Activated T-helper 1 cell treated with anti-CD3 and anti-CD28 coated beads, Interleukin-12 subunit alpha, Interleukin-12 subunit beta, Interleukin-2, Interleukin-4 antibody, amounts not matched to agents 30 ng/mL and 10 ng/mL and 1 ng/mL, durations not matched to agents 14 hours and 24 hours and 36 hours (primary cell): ENCODE measurements at regions not wholly inside any gene's neighbourhood (a gene's known extent, or its start where the extent isn't known, plus 50 kb on each side); places are given as distances from the start of the nearest gene placed in this dataset.
"Not testable (repeated sequence)": the region's sequence is repeated elsewhere in the genome, so short reads cannot be mapped to it uniquely, and the experiment has no call there.

ENCODE experiments used
- DNase-seq: peaks from one replicate; pipeline ENCODE4 v3.0.0; 2021; ENCODE audit warnings: low spot score
- H3K27ac Mint-ChIP-seq: one replicate; pipeline ENCODE4 v1.8.0; 2021; ENCODE audit warnings: mild to moderate bottlenecking, mixed read lengths
- H3K27me3 Mint-ChIP-seq: one replicate; pipeline ENCODE4 v1.8.0; 2022; ENCODE audit warnings: mild to moderate bottlenecking, moderate library complexity, mixed read lengths; ENCODE audit not compliant: insufficient read depth
- H3K36me3 Mint-ChIP-seq: one replicate; pipeline ENCODE4 v1.8.0; 2021; ENCODE audit warnings: low read depth, mixed read lengths
- H3K4me1 Mint-ChIP-seq: one replicate; pipeline ENCODE4 v1.8.0; 2021; ENCODE audit warnings: low read depth, mixed read lengths
- H3K4me3 Mint-ChIP-seq: one replicate; pipeline ENCODE4 v1.8.0; 2021; ENCODE audit warnings: mild to moderate bottlenecking, moderate library complexity, mixed read lengths
- H3K9me3 Mint-ChIP-seq: one replicate; pipeline ENCODE4 v1.8.0; 2021; ENCODE audit warnings: mixed read lengths
- intact Hi-C: fragments of 100-400 bp; cut with micrococcal nuclease; formaldehyde crosslinking; loops from one replicate; pipeline ENCODE4 v1.15.1; 2024

DNA sequence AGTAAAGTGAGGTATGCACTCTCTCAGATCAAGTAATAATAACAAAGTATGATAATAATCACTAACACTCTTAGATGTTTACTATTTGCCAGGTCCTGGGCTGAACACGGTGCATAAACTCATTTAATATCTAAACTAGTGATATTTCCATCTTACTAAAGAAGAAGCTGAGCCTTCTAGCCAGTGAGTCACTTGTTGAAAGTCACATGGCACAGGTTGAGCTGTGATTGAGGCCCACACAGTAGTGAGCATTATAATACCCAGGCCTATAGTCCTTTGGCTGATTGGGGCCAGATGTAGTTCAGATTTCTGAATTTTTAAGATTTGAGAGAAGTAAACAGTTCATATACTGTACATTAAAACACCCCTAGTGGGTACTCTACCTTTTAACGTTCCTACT is 93.2 kb upstream of the CCDC80 start:
- H3K27me3 Mint-ChIP-seq = peaks cover 2% of the 10 kb centered on the region
- H3K4me1 Mint-ChIP-seq = peaks cover 40% of the 10 kb centered on the region
- intact Hi-C loops = loop anchor here (1.0 to 2.0 kb wide), 6 partner anchors 57 to 555 kb away; no protein-coding TSS in a partner anchor
- no peaks in the 10 kb centered on the region for H3K36me3 Mint-ChIP-seq
- no peak overlapping the region for H3K27ac Mint-ChIP-seq
- H3K4me3 Mint-ChIP-seq = no peak overlapping the region
- no peaks in the 10 kb centered on the region for H3K9me3 Mint-ChIP-seq
- DNase-seq = no peak

GRCh38 chr3:112730210-112730609 is 89.3 kb upstream of the CCDC80 start:
- no peak overlapping the region for H3K4me3 Mint-ChIP-seq
- H3K4me1 Mint-ChIP-seq = peaks cover 7% of the 10 kb centered on the region
- no peaks in the 10 kb centered on the region for H3K36me3 Mint-ChIP-seq
- H3K9me3 Mint-ChIP-seq = peaks cover 4% of the 10 kb centered on the region
- DNase-seq = no peak
- peaks cover 10% of the 10 kb centered on the region for H3K27me3 Mint-ChIP-seq
- intact Hi-C loops = no loop called here
- no peak overlapping the region for H3K27ac Mint-ChIP-seq

GRCh38 chr3:112721231-112721630 is 80.3 kb upstream of the CCDC80 start:
- Mint-ChIP-seq H3K4me1 (no peaks in the 10 kb centered on the region), H3K27me3 (peaks cover 15% of the 10 kb centered on the region), H3K27ac (no peak overlapping the region), H3K4me3 (no peak overlapping the region), H3K36me3 (no peaks in the 10 kb centered on the region), H3K9me3 (peaks cover 8% of the 10 kb centered on the region)
- intact Hi-C loops = no loop called here
- no peak for DNase-seq

- Mint-ChIP-seq H3K27ac (no peak overlapping the region), H3K9me3 (peaks cover 2% of the 10 kb centered on the region), H3K4me3 (no peak overlapping the region), H3K4me1 (no peaks in the 10 kb centered on the region), H3K36me3 (no peaks in the 10 kb centered on the region), H3K27me3 (peaks cover 12% of the 10 kb centered on the region)
- intact Hi-C loops = no loop called here
- no peak for DNase-seq
These were observed 78.0 kb upstream of the CCDC80 start for GRCh38 chr3:112718967-112719366.

DNA sequence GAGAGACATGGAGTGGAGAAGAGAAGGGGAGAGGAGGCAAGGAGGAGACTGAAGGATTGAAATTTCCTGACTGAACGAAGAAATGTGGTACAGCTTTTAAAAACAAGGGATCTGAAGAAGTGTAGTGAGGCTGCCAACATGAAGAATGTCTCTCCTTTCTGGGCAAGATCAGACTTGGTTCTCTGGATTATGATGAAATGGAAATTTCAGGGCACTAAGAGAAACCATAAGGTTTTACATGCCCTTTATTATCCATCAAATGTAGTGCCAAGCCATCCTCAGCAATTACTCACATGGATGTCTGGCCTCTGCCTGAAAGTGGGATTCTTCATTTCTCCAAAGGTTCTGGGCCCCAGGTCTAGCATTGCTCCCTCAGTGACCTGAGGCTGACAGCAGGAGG is 77.6 kb upstream of the CCDC80 start:
- Mint-ChIP-seq H3K36me3 (peaks cover 1% of the 10 kb centered on the region), H3K27me3 (peaks cover 12% of the 10 kb centered on the region), H3K4me1 (no peaks in the 10 kb centered on the region), H3K4me3 (no peak overlapping the region), H3K9me3 (no peaks in the 10 kb centered on the region), H3K27ac (no peak overlapping the region)
- intact Hi-C loops = no loop called here
- DNase-seq = no peak

- peaks cover 1% of the 10 kb centered on the region for H3K36me3 Mint-ChIP-seq
- peaks cover 41% of the 10 kb centered on the region for H3K27me3 Mint-ChIP-seq
- no peak overlapping the region for H3K4me3 Mint-ChIP-seq
- DNase-seq = no peak
- intact Hi-C loops = no loop called here
- H3K27ac Mint-ChIP-seq = no peak overlapping the region
- no peaks in the 10 kb centered on the region for H3K4me1 Mint-ChIP-seq
- peaks cover 12% of the 10 kb centered on the region for H3K9me3 Mint-ChIP-seq
These were observed 69.0 kb upstream of the CCDC80 start for GRCh38 chr3:112709911-112710310.

GRCh38 chr3:112699436-112699978 is 58.6 kb upstream of the CCDC80 start:
- no peak overlapping the region for H3K4me3 Mint-ChIP-seq
- H3K27ac Mint-ChIP-seq = no peak overlapping the region
- peaks cover 20% of the 10 kb centered on the region for H3K27me3 Mint-ChIP-seq
- peaks cover 4% of the 10 kb centered on the region for H3K9me3 Mint-ChIP-seq
- no peak for DNase-seq
- intact Hi-C loops = loop anchor here (2.0 kb wide), 1 partner anchor 57 kb away; no protein-coding TSS in a partner anchor
- no peaks in the 10 kb centered on the region for H3K36me3 Mint-ChIP-seq
- no peaks in the 10 kb centered on the region for H3K4me1 Mint-ChIP-seq

- H3K36me3 Mint-ChIP-seq, H3K27ac Mint-ChIP-seq, H3K4me1 Mint-ChIP-seq, DNase-seq, H3K4me3 Mint-ChIP-seq, H3K9me3 Mint-ChIP-seq: not testable (repeated sequence)
- intact Hi-C loops = loop anchor here (2.0 kb wide), 1 partner anchor 56 kb away; no protein-coding TSS in a partner anchor
- peaks cover 14% of the 10 kb centered on the region for H3K27me3 Mint-ChIP-seq
These were observed 57.5 kb upstream of the CCDC80 start for GRCh38 chr3:112698442-112698841.

DNA sequence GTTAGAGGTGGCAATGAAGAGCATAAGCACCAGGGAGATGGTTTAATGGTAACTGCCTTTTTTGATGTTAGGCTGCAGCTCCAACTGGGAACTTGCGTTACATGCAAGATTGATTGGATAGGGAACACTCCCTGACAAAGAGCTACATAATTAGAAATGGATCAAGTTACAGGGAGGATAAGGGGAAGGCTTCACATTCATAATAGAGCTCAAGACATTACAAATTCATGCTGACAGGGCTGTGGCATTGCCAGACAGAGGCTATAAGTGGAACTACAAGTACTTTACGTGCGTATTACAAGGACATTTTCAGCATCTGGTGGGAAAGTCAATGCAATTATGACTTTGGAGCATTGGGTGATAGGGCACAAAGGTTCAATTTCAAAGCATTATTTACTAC is 55.3 kb upstream of the CCDC80 start:
- H3K4me1 Mint-ChIP-seq, H3K36me3 Mint-ChIP-seq, H3K4me3 Mint-ChIP-seq, intact Hi-C loops, H3K9me3 Mint-ChIP-seq, DNase-seq, H3K27ac Mint-ChIP-seq: not testable (repeated sequence)
- peaks cover 11% of the 10 kb centered on the region for H3K27me3 Mint-ChIP-seq

- H3K4me3 Mint-ChIP-seq, H3K27me3 Mint-ChIP-seq, DNase-seq, H3K27ac Mint-ChIP-seq, intact Hi-C loops, H3K9me3 Mint-ChIP-seq, H3K36me3 Mint-ChIP-seq, H3K4me1 Mint-ChIP-seq: not testable (repeated sequence)
These were observed 54.6 kb upstream of the CCDC80 start for GRCh38 chr3:112695377-112696108.

DNA sequence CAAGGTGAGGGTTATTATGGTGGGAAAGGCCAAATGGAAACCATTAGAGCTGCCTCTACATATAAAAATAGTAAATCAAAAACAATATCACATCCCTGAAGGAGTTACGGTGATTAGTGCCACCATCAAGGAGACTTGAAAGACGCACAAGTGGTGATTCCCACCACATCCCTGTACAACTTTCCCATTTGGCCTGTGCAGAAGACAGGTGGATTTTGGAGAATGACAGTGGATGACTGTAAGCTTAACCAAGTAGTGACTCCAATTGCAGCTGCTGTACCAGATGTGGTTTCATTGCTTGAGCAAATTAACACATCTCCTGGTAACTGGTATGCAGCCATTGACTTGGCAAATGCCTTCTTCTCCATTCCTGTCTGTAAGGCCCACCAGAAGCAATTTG is 54.0 kb upstream of the CCDC80 start:
- H3K4me1 Mint-ChIP-seq, H3K36me3 Mint-ChIP-seq, intact Hi-C loops, H3K27me3 Mint-ChIP-seq, H3K27ac Mint-ChIP-seq, H3K4me3 Mint-ChIP-seq, DNase-seq, H3K9me3 Mint-ChIP-seq: not testable (repeated sequence)

- Mint-ChIP-seq H3K4me1 (peaks cover 17% of the 10 kb centered on the region), H3K9me3 (no peaks in the 10 kb centered on the region), H3K4me3 (no peak overlapping the region), H3K27ac (no peak overlapping the region), H3K27me3 (peaks cover 7% of the 10 kb centered on the region), H3K36me3 (peaks cover 9% of the 10 kb centered on the region)
- no peak for DNase-seq
- intact Hi-C loops = no loop called here
These were observed 52.2 kb upstream of the CCDC80 start for GRCh38 chr3:112693186-112693585.
